ENCODE measurements at regions not wholly inside any gene's neighbourhood (a gene's known extent, or its start where the extent isn't known, plus 50 kb on each side); places are given as distances from the start of the nearest gene placed in this dataset.

DNA sequence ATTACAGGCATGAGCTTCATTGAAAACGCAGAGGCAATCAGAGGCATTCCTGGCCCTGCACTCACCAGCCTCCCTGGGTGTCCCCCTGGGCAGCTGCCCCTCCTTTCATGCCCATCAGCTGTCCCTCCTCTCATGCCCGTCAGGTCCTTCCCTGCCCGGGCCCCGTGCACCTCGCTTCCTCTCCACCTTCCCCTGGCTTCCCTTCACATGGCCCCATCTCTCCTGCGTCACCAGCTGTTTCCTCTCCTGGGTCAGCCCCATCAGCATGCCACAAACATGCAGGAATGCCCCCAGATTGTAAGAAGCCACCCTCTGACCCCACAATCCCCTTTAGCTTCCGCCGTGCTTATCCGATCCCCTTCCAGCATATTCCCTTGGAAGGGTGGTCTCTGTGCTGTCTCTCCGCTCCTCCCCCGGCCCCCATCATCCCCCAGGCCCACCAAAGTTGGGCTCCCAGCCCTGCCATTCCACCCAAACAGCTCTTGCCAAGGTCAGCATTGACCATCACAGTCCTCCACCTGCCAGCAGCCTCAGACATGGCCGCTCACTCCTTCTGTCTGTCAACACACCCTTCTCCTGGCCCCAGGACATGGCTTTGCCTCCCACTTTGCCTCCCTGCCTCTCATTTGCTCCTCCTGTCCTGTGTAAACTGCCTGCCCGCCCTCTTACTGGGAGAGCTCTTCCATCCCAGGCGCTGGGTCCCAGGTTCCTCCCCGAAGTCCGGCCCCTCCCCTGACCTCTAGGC, 98.6 kb upstream of the IER5L start:
- DNase-seq, result no peak

DNA sequence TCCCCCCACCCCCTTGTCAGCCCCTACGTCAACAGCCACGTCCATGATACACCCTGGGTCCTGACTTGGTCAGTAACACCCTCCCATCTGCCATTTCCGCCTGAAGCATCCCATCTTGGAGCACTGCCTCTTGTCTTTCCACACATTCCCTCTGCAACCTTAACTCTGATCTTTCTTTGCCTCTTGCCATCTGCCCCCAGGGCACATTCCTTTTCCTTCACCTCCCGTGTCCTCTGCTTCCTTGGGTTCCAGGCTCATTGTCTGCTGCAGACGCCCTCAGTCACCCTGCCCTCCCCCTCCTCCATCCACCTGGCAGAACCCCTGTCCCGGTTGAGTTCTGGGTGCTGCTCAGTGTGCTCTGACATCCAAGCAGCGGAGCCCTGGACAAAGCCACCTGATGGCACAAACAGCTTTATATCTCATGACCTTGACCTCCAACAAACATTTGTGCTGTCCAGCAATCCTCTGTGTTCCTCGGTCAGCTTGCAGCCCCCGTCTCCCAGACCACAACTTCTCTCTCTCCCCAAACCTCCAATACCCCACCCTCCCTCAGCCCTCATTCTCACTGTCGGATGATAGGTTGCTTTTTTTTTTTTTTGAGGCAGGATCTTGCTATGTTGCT, 97.7 kb upstream of the IER5L start:
- DNase-seq, result no peak

DNA sequence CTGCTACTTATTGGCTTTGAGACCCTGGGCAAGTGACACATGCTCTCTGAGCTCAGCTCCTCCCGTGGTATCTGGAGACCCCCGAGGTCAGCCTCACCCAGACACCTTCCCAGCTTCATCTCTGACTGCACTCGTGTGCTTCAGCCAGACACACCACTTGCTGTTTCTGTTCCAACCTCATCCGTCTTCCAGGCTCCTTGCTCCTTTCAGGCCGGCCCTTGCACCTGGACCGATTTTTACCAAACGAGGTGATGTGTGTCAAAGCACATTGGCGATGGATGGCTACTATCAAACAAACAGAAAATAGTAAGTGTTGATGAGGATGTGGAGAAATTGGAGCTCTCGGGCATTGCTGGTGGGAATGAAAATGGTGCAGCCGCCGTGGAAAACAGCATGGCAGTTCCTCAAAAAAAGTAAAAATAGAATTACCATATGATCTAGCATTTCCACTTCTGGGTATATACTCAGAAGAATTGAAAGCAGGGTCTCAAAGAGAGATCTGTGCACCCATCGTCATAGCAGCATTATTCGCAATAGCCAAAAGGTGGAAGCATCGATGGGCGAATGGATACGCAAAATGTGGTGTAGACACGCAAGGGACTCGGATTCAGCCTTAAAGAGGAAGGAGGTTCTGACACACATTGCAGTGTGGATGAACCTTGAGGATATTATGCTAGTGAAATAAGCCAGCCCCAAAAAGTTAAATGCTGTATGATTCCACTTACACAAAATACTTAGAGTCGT, 96.1 kb upstream of the IER5L start:
- no peak for DNase-seq

- DNase-seq, result no peak
These were observed 95.3 kb upstream of the IER5L start for GRCh38 chr9:129273136-129273895.

DNA sequence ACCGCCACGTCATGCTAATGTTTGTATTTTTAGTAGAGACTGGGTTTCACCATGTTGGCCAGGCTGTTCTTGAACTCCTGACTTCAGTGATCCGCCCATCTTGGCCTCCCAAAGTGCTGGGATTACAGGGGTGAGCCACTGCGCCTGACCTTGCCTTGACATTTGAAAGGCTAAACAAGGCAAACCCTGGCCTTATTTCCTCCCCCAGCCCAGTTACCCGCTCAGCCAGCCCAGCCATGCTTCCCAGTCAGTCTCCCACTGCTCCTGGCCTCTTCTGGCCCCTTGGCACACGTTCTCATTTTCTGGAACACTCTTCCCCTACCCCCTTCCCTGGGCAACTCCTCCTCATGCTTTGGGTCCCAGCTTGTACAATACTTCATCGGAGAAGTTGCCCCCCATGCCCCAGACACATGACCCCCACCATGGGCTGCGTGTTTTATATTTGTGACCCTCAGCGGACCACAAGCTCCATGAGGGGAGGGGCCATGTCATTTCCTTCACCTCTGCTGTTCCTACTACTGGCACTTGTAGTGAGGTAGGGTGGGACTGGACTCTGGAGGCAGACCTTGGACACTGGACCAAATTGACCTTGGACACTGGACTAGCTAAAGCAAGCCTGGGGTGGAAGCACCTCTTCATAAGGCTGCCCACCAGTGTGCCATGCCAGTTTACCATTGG, 94.4 kb upstream of the IER5L start:
- no peak for DNase-seq

- no peak for DNase-seq
These were observed 92.9 kb upstream of the IER5L start for GRCh38 chr9:129270903-129271431.

DNA sequence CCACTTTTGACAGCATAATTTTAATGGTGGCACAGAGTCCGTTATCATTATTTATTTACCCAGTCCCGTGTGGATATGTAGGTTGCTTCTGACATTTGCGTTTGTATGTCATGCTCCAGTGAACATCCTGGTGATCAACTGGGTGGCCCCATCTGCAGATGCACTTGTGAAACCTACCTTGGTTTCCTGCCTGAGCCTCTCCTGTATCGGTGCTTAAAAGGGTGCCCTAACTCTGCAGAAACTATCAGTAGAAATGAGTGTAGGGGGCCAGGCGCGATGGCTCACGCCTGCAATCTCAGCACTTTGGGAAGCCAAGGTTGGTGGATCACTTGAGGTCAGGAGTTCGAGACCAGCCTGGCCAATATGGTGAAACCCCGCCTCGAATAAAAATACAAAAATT, 92.1 kb upstream of the IER5L start:
- DNase-seq, result no peak

GRCh38 chr9:129267141-129267540, 89.1 kb upstream of the IER5L start:
- DNase-seq, result no peak

DNA sequence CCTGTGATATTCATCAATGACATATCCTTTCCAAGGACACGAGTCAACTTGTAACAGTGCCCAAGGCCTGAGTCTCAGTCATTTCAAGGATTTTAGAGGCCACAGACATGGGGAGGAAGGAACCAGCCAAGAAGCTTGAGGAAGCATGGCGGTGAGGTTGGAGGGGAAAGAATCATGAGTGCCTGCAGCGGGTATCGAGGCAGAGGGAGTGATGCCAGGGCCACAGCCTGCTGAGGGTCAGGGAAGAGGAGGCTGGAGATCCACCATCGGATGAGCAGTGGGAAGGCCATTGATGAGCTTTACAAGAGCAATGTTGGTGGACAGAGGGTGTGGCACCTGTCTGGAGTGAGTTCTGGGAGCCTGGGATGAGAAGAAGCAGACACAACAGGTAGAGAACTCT, 88.5 kb upstream of the IER5L start:
- DNase-seq, result no peak

- DNase-seq, result no peak
These were observed 86.3 kb upstream of the IER5L start for GRCh38 chr9:129264388-129264787.

DNA sequence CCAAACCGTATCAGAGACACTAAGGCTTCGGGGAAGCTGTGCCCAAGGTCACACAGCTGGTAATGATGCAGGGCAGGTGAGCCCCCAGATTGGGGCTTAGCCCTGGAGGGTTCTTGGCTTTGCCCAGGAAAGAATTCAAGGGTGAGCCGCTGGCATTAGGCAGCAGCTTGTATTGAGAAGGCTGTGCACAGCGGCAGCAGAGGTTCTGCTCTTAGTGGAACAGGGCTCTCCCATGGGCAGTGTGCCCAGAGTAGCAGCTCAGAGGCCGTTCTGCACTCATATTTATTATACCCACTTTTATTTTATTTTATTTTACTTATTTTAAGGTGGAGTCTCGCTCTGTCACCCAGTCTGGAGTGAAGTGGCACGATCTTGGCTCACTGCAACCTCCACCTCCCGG, 85.8 kb upstream of the IER5L start:
- DNase-seq, result no peak

DNA sequence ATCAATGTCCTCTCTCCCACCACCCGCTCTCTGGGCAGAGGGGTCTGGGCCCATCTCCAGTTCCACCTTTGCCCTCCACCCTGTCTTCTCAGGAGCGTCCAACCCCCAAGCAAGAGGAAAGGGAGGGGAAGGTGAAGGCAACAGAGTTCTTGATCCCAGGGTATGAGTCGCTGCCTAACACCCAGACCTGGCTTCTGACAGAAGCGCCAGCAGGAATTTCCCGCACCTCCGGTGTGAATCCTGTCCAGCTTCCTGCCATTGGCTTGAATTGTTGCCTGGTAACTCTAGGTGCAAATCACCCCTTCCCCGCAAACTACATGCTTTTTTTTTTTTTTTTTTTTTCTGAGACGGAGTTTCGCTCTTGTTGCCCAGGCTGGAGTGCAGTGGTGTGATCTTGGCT, 84.2 kb upstream of the IER5L start:
- no peak for DNase-seq

DNA sequence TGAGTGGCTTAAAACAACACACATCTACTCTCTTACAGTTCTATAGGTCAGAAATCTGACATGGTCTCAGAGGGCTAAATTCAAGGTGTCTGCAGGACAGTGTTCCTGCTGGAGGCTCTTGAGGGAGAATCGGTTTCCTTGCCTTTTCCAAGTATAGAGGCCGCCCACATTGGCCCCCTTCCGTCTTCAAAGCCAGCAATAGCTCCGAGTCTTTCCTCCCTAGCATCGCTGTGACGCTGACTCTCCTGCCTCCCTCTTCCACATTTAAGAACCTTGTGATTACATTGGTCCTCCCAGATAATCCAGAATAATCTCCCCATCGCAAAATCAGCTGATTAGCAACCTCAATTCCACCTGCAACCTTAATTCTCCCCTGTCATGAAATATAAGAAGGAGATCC, 81.3 kb upstream of the IER5L start:
- no peak for DNase-seq

- no peak for DNase-seq
These were observed 80.8 kb upstream of the IER5L start for GRCh38 chr9:129258823-129259301.

GRCh38 chr9:129258124-129258822, 80.2 kb upstream of the IER5L start:
- peak; percentile 89 for DNase-seq

DNA sequence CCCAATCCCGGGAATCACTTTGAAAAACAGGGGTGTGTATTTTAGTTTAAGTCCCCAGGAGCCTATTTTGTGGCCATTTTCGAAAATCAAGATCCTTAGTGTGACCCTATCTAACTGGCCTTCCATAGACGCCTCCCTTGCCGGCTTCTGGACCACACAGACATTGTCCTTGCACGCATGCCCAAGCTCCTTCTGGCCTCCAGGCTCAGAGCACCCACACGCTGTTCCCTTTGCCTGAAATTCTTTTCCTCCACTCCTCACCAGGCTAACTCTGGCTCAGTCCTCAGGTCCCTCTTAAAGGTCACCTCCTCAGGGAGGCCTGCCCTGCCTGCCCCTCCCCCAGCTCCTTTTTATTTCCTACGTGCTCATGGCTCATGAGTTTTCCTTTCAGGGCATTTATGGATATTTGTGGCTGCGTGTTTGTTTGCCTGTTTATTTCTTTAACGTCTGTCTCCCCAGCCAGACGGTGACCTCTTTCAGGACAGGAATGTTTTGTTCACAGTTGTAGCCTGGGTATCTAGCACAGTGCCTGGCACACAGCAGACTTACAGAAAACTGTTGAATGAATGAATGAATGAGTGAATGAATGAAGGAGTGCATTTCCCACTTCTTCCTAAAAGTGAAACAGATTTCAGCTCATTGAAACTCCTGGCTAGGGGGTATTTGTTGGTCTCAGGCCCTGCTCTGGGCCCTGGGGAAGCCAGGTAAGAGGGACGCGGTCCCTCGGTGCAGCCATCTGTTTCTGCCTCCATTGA, 79.1 kb upstream of the IER5L start:
- DNase-seq, result no peak

- DNase-seq, result no peak
These were observed 76.7 kb upstream of the IER5L start for GRCh38 chr9:129254566-129255287.

- DNase-seq, result no peak
These were observed 75.8 kb upstream of the IER5L start for GRCh38 chr9:129253803-129254381.

DNA sequence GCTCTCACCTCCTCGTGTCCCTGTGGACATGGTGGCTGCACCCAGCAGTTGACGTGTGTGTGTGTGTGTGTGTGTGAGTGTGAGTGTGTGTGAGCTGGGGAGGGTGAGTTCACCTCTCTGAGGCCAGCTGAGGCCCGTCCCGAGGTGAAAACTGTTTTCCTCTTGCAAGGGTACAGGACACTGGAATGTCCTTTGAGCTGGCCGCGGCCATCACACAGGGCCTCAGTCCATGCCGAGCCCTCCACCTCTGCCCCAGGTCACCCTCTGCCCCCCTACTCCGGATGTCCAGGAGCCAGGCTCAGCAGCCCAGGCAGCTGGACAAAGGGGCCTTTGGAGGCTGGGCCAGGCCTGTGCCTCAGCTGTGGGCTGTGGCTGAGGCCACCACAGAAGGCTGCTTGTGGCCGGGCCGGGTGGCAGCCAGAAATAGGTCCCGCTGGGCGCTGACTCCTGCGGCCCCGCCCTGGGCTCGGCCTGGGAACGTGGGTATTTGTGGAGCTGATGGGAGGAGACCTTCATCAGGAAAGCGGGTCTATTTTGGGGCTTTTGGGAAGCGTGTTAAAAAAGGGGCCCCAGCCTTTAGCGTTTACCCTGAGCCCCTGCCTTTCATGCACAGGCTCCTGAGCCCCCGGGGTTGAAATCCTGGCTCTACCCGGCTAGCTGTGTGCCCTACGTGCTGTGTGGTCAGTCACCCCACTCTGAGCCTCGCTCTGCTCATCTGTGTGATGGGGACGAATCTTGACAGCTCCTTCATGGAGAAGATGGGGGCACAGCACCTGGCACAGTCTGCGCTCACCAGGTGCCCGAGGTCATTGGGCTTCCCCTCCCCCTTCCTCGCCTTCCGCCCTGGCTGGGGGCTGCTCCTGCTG, 75.1 kb upstream of the IER5L start:
- DNase-seq, result no peak
